CD4-positive, alpha-beta T cell treated with Interleukin-17A for 4 hours (primary cell): ENCODE measurements at regions not wholly inside any gene's neighbourhood (a gene's known extent, or its start where the extent isn't known, plus 50 kb on each side); places are given as distances from the start of the nearest gene placed in this dataset.
A peak's percentile ranks its signal among the peaks of the same experiment; 100 is the strongest.

Experiments
- DNase-seq: peaks from one replicate; pipeline ENCODE4 v3.0.0-alpha.2; 2020; ENCODE audit warnings: mixed read lengths

GRCh38 chr2:209316141-209316540, 107.7 kb upstream of the MAP2 start:
- DNase-seq: no peak

- DNase-seq: no peak
Measured at GRCh38 chr2:209321076-209321475, 102.8 kb upstream of the MAP2 start.

GRCh38 chr2:209321581-209321980, 102.3 kb upstream of the MAP2 start:
- no peak for DNase-seq

GRCh38 chr2:209322041-209322440, 101.8 kb upstream of the MAP2 start:
- no peak for DNase-seq

- no peak for DNase-seq
Measured at GRCh38 chr2:209322905-209323512, 100.8 kb upstream of the MAP2 start.

- no peak for DNase-seq
Measured at GRCh38 chr2:209323738-209324137, 100.1 kb upstream of the MAP2 start.

GRCh38 chr2:209324281-209324680, 99.6 kb upstream of the MAP2 start:
- no peak for DNase-seq

GRCh38 chr2:209331291-209331844, 92.5 kb upstream of the MAP2 start:
- no peak for DNase-seq

GRCh38 chr2:209334188-209335017, 89.4 kb upstream of the MAP2 start:
- DNase-seq: peak; percentile 11

GRCh38 chr2:209340522-209340921, 83.3 kb upstream of the MAP2 start:
- no peak for DNase-seq

GRCh38 chr2:209344349-209344748, 79.5 kb upstream of the MAP2 start:
- no peak for DNase-seq

- no peak for DNase-seq
Measured at GRCh38 chr2:209348433-209348832, 75.4 kb upstream of the MAP2 start.

- DNase-seq: no peak
Measured at GRCh38 chr2:209351636-209352035, 72.2 kb upstream of the MAP2 start.

GRCh38 chr2:209358992-209359391, 64.9 kb upstream of the MAP2 start:
- DNase-seq: no peak

- no peak for DNase-seq
Measured at GRCh38 chr2:209367075-209367747, 56.6 kb upstream of the MAP2 start.

GRCh38 chr2:209368406-209368805, 55.4 kb upstream of the MAP2 start:
- DNase-seq: no peak

GRCh38 chr2:209368914-209369313, 54.9 kb upstream of the MAP2 start:
- no peak for DNase-seq

GRCh38 chr2:209369656-209370055, 54.2 kb upstream of the MAP2 start:
- DNase-seq: no peak

GRCh38 chr2:209371407-209371806, 52.4 kb upstream of the MAP2 start:
- DNase-seq: no peak
